Thoracic aorta (tissue), 2 donors: ENCODE measurements at regions not wholly inside any gene's neighbourhood (a gene's known extent, or its start where the extent isn't known, plus 50 kb on each side); places are given as distances from the start of the nearest gene placed in this dataset.
"Not testable (repeated sequence)": the region's sequence is repeated elsewhere in the genome, so short reads cannot be mapped to it uniquely, and the experiment has no call there.

Source experiments
- ATAC-seq: fragments of 150-250 bp; one replicate; pipeline ENCODE4 v1.8.0; 2017; ENCODE audit warnings: low read depth; ENCODE audit not compliant: insufficient number of reproducible peaks, low FRiP score
- DNase-seq: peaks from one replicate; pipeline ENCODE4 v3.0.0-alpha.2; 2020; ENCODE audit warnings: low spot score
- H3K27ac ChIP-seq, 2 donors: fragments of 200-600 bp; sonication (generic); 1 replicate in 1 of 2; 2 replicates in 1 of 2; pipeline ENCODE4 v1.5.1; 2016; ENCODE audit warnings: mild to moderate bottlenecking in 2 of 2, moderate library complexity in 2 of 2
- H3K27me3 ChIP-seq: fragments of 200-600 bp; sonication (generic); replicated peaks from 2 replicates; pipeline ENCODE4 v1.6.0; 2016; ENCODE audit warnings: mild to moderate bottlenecking; ENCODE audit not compliant: insufficient read depth
- H3K36me3 ChIP-seq: fragments of 200-600 bp; sonication (generic); one replicate; pipeline ENCODE4 v1.5.1; 2016
- H3K4me1 ChIP-seq, 2 donors: fragments of 200-600 bp; sonication (generic); 1 replicate in 1 of 2; 2 replicates in 1 of 2; pipeline versions ENCODE4 v1.5.1 to v1.6.0; 2016; ENCODE audit warnings: low read depth in 2 of 2, mild to moderate bottlenecking in 1 of 2; ENCODE audit not compliant: control insufficient read depth in 1 of 2
- H3K4me3 ChIP-seq: fragments of 200-600 bp; sonication (generic); 2 replicates; pipeline ENCODE4 v1.5.1; 2016; ENCODE audit warnings: mild to moderate bottlenecking
- H3K9me3 ChIP-seq: fragments of 200-600 bp; sonication (generic); 2 replicates; pipeline ENCODE4 v1.5.1; 2016
- CTCF ChIP-seq: fragments of 200-600 bp; sonication (generic); IDR thresholded peaks from one replicate; pipeline ENCODE4 v1.5.1; 2019; ENCODE audit warnings: antibody characterized with exemption

GRCh38 chr13:23966691-23967615 is 69.7 kb upstream of the C1QTNF9B start:
- H3K9me3 ChIP-seq: no peaks in the 10 kb centered on the region
- no peaks in the 10 kb centered on the region for H3K27me3 ChIP-seq
- no peak for ATAC-seq
- H3K4me1 ChIP-seq: no peaks in the 10 kb centered on the region
- no peaks in the 10 kb centered on the region for H3K36me3 ChIP-seq
- no peak for DNase-seq
- no peak overlapping the region for H3K27ac ChIP-seq
- H3K4me3 ChIP-seq: peak overlapping the region; percentile 37
- no peak for TF ChIP-seq CTCF

- H3K4me1 ChIP-seq, H3K9me3 ChIP-seq, ATAC-seq, DNase-seq, H3K27ac ChIP-seq, H3K36me3 ChIP-seq, H3K27me3 ChIP-seq, H3K4me3 ChIP-seq: not testable (repeated sequence)
Observed at GRCh38 chr13:23967792-23968191, 70.5 kb upstream of the C1QTNF9B start.

- no peak for ATAC-seq
- Histone ChIP-seq H3K4me3 (no peak overlapping the region), H3K9me3 (no peaks in the 10 kb centered on the region), H3K4me1 (no peaks in the 10 kb centered on the region), H3K36me3 (no peaks in the 10 kb centered on the region), H3K27ac (no peak overlapping the region), H3K27me3 (no peaks in the 10 kb centered on the region)
- DNase-seq: no peak
- TF ChIP-seq CTCF: no peak
Observed at GRCh38 chr13:23969647-23970046, 72.3 kb upstream of the C1QTNF9B start.

- H3K27ac ChIP-seq: no peak overlapping the region
- DNase-seq (peak; percentile 24), ATAC-seq (peak; percentile 46)
- TF ChIP-seq CTCF: no peak
- no peaks in the 10 kb centered on the region for H3K9me3 ChIP-seq
- no peaks in the 10 kb centered on the region for H3K4me1 ChIP-seq
- H3K27me3 ChIP-seq: no peaks in the 10 kb centered on the region
- H3K4me3 ChIP-seq: peak overlapping the region; percentile 87
- H3K36me3 ChIP-seq: no peaks in the 10 kb centered on the region
Observed at GRCh38 chr13:23979361-23980159, 82.3 kb upstream of the C1QTNF9B start.

GRCh38 chr13:23980160-23980551 is 82.9 kb upstream of the C1QTNF9B start:
- H3K4me3 ChIP-seq: peak overlapping the region; percentile 87
- ATAC-seq (peak; percentile 66), DNase-seq (peak; percentile 46)
- no peaks in the 10 kb centered on the region for H3K27me3 ChIP-seq
- no peak for TF ChIP-seq CTCF
- no peaks in the 10 kb centered on the region for H3K4me1 ChIP-seq
- no peaks in the 10 kb centered on the region for H3K36me3 ChIP-seq
- no peak overlapping the region for H3K27ac ChIP-seq
- no peaks in the 10 kb centered on the region for H3K9me3 ChIP-seq
